Esophagus squamous epithelium (tissue), 5 donors: ENCODE measurements at regions not wholly inside any gene's neighbourhood (a gene's known extent, or its start where the extent isn't known, plus 50 kb on each side); places are given as distances from the start of the nearest gene placed in this dataset.

Experiments
- DNase-seq: peaks from one replicate; lab custom pipeline; 2025; lab: John Stamatoyannopoulos, UW
- H3K27ac ChIP-seq, 4 donors: fragments of 200-600 bp; sonication (generic); one replicate each; pipeline ENCODE4 v1.5.1; 2016 to 2019; ENCODE audit warnings: mild to moderate bottlenecking in 1 of 4
- H3K27me3 ChIP-seq, 4 donors: fragments of 200-600 bp; sonication (generic); 1 replicate in 3 of 4; 2 replicates in 1 of 4; pipeline versions ENCODE4 v1.5.1 to v1.6.0; 2017 to 2021; ENCODE audit warnings: antibody characterized with exemption in 1 of 4
- H3K36me3 ChIP-seq, 3 donors: fragments of 200-600 bp; sonication (generic); one replicate each; pipeline ENCODE4 v1.5.1; 2016 to 2019
- H3K4me1 ChIP-seq, 3 donors: fragments of 200-600 bp; sonication (generic); one replicate each; pipeline ENCODE4 v1.5.1; 2017 to 2019
- H3K4me3 ChIP-seq, 4 donors: fragments of 200-600 bp; sonication (generic); 1 replicate in 3 of 4; 2 replicates in 1 of 4; pipeline ENCODE4 v1.5.1; 2016 to 2019; ENCODE audit warnings: mild to moderate bottlenecking in 2 of 4, moderate library complexity in 1 of 4
- H3K9me3 ChIP-seq, 3 donors: fragments of 200-600 bp; sonication (generic); one replicate each; pipeline ENCODE4 v1.5.1; 2016 to 2019
- POLR2A ChIP-seq, 4 donors: fragments of 450-650 bp; IDR thresholded peaks; one replicate each; pipeline ENCODE4 v1.6.1; 2017; ENCODE audit warnings: antibody characterized with exemption in 4 of 4, mild to moderate bottlenecking in 4 of 4, moderate library complexity in 3 of 4
- WGBS, 2 donors: methylation state at CpG; one replicate each; pipeline ENCODE4 v1.1.5; 2018; 5-methylcytosine and 5-hydroxymethylcytosine counted together
- intact Hi-C: fragments of 100-400 bp; cut with DNase I; formaldehyde crosslinking; loops from one replicate; pipeline ENCODE4 v1.15.0; 2022
- TF ChIP-seq, protein P1 (sequence below), 6 experiments: fragments of 450-650 bp in 4 of 6; fragments of 200-600 bp in 2 of 6; sonication (generic) in 2 of 6; IDR thresholded peaks; one replicate each; pipeline ENCODE4 v1.5.1; 2016 to 2019; ENCODE audit warnings: antibody characterized with exemption in 6 of 6, mild to moderate bottlenecking in 4 of 6, moderate library complexity in 4 of 6
- donor health status: DM: yes; HTN: yes; CAD: no.

DNA sequence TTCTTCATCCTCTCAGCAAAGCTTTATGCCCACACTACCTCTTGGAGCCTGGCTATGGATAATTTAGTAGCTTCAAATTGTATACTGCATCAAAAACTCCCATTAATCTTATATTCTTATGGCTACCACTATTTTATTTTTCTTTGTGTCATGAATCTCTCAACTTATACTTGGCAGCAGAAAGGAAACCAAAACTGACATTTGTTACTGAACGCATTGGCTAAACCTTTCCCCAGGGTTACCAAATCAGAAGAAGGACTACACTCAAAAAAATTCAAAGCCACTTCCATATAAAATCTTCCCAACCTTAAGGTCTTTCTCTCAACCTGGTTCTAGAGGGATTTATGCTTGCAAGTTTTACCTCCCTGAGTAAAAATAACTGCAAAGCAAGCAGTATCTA, 97.0 kb upstream of the REG3G start:
- TF ChIP-seq POLR2A (IDR thresholded peaks at IDR 0.05), result no peak
- TF ChIP-seq, protein P1, sequence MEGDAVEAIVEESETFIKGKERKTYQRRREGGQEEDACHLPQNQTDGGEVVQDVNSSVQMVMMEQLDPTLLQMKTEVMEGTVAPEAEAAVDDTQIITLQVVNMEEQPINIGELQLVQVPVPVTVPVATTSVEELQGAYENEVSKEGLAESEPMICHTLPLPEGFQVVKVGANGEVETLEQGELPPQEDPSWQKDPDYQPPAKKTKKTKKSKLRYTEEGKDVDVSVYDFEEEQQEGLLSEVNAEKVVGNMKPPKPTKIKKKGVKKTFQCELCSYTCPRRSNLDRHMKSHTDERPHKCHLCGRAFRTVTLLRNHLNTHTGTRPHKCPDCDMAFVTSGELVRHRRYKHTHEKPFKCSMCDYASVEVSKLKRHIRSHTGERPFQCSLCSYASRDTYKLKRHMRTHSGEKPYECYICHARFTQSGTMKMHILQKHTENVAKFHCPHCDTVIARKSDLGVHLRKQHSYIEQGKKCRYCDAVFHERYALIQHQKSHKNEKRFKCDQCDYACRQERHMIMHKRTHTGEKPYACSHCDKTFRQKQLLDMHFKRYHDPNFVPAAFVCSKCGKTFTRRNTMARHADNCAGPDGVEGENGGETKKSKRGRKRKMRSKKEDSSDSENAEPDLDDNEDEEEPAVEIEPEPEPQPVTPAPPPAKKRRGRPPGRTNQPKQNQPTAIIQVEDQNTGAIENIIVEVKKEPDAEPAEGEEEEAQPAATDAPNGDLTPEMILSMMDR (IDR thresholded peaks at IDR 0.05), result no peak
- intact Hi-C loops, result no loop called here
- Histone ChIP-seq H3K36me3 (no peaks in the 10 kb centered on the region), H3K4me1 (no peaks in the 10 kb centered on the region), H3K4me3 (no peak overlapping the region), H3K27me3 (no peaks in the 10 kb centered on the region), H3K9me3 (no peaks in the 10 kb centered on the region), H3K27ac (no peak overlapping the region)
- no peak for DNase-seq
- WGBS, 2 donors, result 46 to 69% methylated on average over 1 of the region's 1 CpG

GRCh38 chr2:78940998-78941397, 84.5 kb upstream of the REG3G start:
- DNase-seq, result no peak
- TF ChIP-seq POLR2A (IDR thresholded peaks at IDR 0.05), result no peak
- TF ChIP-seq, protein P1 (IDR thresholded peaks at IDR 0.05), result no peak
- Histone ChIP-seq H3K27ac (no peak overlapping the region), H3K4me1 (no peaks in the 10 kb centered on the region), H3K9me3 (no peaks in the 10 kb centered on the region), H3K27me3 (no peaks in the 10 kb centered on the region), H3K4me3 (no peak overlapping the region), H3K36me3 (no peaks in the 10 kb centered on the region)
- intact Hi-C loops, result no loop called here
- WGBS, 2 donors, result 50 to 56% methylated on average over 6 of the region's 6 CpGs

DNA sequence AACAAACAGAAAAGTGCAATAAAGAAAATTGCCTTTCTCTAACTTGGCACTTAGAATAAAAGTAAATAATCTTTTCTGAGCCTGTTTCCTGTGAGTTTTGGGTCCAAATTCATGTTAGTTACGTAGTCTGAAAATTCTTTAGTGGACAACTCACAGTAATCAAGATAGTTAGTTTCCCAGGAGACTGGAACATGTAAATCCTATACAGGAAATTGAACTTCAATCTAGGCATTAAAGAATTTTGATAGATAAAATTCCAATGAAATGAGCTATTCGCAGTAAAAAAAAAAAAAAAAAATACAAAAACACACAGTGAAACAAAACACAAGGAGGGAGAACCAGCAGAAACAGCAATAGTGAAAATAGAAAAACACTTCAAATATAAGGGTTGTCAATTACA, 83.8 kb upstream of the REG3G start:
- Histone ChIP-seq H3K27ac (no peak overlapping the region), H3K4me1 (no peaks in the 10 kb centered on the region), H3K4me3 (no peak overlapping the region), H3K27me3 (no peaks in the 10 kb centered on the region), H3K36me3 (no peaks in the 10 kb centered on the region), H3K9me3 (no peaks in the 10 kb centered on the region)
- intact Hi-C loops, result no loop called here
- TF ChIP-seq, protein P1 (IDR thresholded peaks at IDR 0.05), result no peak
- no peak for TF ChIP-seq POLR2A (IDR thresholded peaks at IDR 0.05)
- WGBS, 2 donors, result 49 to 66% methylated on average over 2 of the region's 2 CpGs
- DNase-seq, result no peak

GRCh38 chr2:78963881-78964280, 61.6 kb upstream of the REG3G start:
- no peak overlapping the region for H3K27ac ChIP-seq
- no peaks in the 10 kb centered on the region for H3K4me1 ChIP-seq
- TF ChIP-seq POLR2A (IDR thresholded peaks at IDR 0.05), result no peak
- TF ChIP-seq, protein P1 (IDR thresholded peaks at IDR 0.05), result no peak
- DNase-seq, result no peak
- intact Hi-C loops, result no loop called here
- WGBS, 2 donors, result 72 to 86% methylated on average over 2 of the region's 2 CpGs
- H3K4me3 ChIP-seq, result no peak overlapping the region
- H3K27me3 ChIP-seq, result no peaks in the 10 kb centered on the region
- H3K9me3 ChIP-seq, result no peaks in the 10 kb centered on the region
- H3K36me3 ChIP-seq, result no peaks in the 10 kb centered on the region

GRCh38 chr2:78967294-78967693, 58.2 kb upstream of the REG3G start:
- H3K27ac ChIP-seq, result no peak overlapping the region
- no peaks in the 10 kb centered on the region for H3K9me3 ChIP-seq
- intact Hi-C loops, result no loop called here
- no peak for DNase-seq
- TF ChIP-seq POLR2A (IDR thresholded peaks at IDR 0.05), result no peak
- TF ChIP-seq, protein P1 (IDR thresholded peaks at IDR 0.05), result no peak
- H3K27me3 ChIP-seq, result no peaks in the 10 kb centered on the region
- no peaks in the 10 kb centered on the region for H3K4me1 ChIP-seq
- WGBS, 2 donors, result 55 to 67% methylated on average over 4 of the region's 4 CpGs
- no peaks in the 10 kb centered on the region for H3K36me3 ChIP-seq
- H3K4me3 ChIP-seq, result no peak overlapping the region
